NCI-H345 (cell line): ENCODE measurements at regions not wholly inside any gene's neighbourhood (a gene's known extent, or its start where the extent isn't known, plus 50 kb on each side); places are given as distances from the start of the nearest gene placed in this dataset.
A peak's percentile ranks its signal among the peaks of the same experiment; 100 is the strongest.

Experiments used
- DNase-seq: peaks from one replicate; lab custom pipeline; 2025; lab: John Stamatoyannopoulos, UW

DNA sequence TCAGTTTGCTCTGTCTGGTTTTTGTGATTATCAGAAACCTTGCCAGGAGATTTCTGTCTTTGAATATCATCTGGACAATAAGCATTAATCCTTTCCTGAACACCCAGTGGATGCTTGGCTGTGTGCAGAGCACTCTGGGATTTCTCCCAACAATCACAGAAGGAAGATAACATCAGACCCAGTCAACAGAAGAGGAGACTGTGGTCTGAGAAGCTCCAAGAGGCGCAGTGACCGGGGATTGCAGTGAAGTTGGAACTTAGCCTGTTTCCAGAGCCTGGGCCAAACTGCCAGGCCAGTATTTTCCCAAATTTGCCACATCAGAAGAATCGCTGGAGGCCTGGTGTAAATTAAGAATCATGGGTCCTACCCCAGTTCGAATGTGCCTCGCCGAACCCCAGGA, 264.7 kb downstream of the C16orf95 start:
- no peak for DNase-seq

DNA sequence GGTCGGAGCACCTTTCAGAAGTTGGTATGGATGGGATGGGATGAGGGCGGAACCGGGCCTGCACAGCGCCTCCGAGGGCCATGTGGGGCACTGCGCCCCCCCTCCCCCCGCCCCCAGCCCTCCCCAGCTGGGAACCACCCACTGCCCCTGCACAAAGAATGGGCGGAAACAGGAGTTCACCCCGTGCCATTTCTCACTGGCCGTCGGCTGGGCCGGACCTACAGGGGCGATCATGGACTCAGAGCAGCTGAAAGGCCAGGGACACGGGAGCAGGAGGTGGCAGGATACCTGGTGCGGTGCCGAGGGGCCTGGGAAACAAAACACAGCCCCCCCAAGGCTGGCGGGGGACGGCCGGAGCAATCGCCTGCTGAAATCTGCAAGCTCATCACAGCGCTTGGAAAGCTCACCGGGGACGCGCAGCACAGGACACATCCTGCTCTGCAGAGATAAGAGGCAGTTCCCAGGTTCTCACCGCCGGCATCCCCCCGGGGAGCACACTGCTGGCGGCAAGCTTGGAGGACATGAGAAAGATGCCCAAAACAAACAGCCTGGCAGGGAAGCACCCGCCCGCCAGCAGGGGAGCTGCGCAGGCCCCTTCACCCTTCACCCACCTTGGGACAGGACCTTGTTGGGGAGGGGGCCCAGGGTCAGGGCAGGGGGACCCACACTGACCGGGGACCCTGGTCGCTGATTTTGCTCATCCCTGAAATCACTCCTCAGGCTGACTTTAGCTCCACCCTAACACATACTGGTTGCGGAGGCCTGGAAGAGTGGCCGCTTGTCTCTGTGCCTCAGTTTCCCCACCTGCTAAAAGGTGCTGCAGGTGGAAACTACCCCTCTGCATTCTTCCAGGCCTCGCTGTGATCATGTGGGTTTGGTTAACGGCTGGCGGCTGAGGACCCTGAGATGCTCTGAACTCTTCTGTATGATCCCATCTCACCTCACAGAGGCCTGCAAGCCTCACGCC, 263.9 kb downstream of the C16orf95 start:
- DNase-seq, result no peak

DNA sequence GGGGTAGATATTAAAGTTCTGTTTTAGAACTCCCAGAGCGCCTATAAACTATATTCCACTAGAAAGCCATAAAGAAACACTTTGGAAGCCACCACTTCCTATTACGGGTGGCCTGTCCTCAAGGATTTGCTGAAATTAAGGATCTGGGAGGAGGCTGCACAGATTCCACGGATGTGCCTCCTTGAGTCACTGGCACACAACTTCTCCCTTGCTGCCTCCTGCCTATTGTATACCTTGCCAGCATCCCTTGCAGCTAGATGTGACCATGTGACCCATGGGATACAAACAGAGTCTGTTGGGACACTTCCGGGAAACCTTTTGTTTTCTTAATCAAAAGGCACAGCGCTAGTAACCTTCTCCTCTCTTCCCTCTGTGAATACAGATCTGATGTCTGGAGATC, 263.0 kb downstream of the C16orf95 start:
- no peak for DNase-seq

DNA sequence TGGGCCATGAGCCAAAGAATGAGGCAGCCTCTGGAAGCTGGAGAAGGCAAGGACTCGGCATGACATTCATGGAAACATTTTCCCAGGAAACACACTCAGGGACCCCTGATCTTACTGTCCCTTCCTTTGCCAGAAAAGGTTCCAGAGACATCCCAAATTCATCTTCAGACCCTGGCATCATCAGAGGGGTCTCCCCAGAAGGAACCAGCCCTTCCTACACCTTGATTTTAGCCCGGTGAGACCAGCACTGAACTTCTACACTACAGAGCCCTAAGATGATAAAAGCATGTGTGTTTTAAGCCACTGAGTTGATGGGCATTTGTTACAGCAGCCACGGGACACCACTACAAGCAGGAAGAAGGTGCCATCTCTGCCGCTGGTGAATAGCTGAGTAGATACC, 262.3 kb downstream of the C16orf95 start:
- DNase-seq, result no peak

DNA sequence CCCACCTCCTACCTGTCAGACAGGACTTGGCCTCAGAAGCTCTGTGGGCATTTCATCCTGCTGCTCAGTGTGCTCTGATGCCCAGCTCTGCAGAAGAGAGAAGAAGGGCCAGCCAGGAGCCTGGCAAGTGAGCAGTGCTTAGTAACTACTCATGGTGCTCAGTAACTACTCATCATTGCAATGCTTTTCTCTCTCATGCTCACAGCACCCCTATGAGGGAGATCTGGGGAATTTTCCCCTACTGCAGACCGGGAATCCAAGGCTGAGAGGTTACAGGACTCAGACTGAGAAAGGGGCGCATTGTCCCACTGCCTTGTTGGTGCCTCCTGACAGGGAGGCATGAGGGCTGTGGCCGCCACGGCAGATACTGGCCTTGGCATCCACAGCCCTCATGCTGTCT, 261.1 kb downstream of the C16orf95 start:
- no peak for DNase-seq

DNA sequence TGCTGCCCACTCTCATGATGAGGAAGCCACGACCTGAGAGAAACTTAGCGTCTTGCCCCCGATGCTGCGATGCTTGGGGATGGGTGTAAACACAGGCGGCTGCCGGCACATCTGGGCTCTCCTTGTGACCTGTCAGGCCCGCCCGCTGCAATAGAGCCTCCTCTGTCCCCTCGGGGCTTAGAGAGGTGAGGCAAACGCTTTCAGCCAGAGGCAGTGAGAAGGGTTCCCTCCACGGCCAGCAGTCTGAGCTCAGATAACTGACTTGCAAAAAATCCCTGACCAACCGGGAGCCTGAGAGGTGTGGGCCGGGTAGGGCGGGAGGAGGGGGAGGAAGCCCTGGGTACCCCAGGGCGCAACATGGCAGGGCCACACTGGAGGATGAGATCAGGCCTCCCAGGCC, 260.6 kb downstream of the C16orf95 start:
- no peak for DNase-seq

DNA sequence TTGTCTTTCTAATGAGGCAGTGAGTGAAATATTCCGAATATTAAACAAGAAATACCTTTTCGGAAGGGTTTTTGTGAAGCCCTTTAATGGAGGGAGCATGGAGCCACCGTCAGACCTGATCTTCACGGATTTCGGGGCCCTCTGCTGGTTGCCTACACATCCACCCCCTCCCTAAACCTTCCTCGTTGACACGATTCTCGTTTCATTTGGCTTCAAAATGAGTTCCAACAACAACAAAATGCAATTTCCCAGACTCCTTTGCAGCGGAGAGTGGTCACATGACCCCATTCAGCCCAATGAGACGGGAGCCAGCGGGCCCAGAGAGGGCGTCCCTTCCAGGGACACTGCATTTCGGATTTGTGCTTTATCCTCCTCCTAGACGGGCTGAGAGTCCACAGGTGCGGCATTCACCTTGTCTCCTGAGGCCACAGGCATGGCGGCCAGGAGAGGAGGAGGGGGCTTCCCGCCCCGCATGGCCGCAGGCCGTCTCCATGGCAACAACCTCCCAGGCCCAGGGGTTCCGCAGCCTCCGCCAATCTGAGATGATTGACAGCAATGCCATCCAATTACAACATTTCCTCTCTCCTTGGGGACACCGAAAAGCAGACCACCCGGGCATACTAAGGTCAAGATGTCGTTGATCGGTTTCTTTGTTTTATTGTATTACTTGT, 259.8 kb downstream of the C16orf95 start:
- DNase-seq, result no peak

DNA sequence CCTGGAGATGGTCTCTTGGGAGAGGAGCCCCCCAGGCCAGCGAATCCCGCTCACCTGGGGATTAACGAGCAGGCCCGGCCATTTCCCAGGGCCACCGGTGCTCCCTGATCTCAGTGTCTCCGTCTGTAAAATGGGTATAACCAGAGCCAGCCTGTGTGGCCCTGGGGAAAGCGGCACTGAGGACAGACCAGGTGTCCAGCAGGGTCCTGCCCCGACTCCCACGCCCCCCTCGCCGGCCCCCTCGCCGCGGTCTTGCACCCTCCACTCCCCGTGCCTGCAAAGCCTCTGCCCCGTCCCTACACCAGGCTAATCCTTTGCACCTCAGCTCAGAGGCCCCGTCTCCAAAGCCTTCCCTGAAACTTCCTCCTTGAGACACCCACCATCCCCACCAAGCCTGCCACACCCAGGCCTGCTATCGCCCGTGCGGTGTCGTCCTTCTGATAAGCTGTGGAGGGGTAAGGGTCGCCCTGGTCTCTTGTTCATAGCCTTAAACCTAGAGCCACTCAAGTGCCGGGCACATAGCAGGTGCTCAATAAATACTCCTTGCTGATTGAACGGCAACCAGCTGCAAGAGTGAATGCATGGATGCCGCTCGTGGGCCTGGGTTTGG, 259.1 kb downstream of the C16orf95 start:
- no peak for DNase-seq

DNA sequence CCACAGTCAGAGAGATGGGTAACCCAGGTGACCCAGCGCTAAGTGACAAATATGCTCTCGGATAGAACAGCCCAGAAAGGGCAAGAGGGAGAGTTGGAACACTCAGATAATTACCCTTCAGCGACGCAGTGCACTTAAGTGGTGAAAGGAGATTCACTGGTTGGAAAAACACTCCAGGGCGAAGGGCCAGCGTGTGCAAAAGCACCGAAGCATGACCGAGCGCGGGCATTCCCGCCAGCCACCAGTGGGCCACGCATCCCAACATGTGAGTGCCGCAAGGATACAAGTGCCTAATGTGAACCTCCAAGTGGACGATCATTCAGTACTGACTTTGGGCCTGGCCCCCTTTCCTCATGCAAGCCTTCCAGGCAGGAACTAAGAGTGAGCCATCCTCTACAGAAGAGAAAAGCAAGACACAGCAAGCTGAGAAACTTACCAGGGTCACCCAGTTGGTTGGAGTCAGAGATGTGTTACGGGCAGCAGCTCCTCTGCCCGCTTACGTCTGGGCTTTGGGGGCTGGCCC, 258.4 kb downstream of the C16orf95 start:
- DNase-seq, result no peak

DNA sequence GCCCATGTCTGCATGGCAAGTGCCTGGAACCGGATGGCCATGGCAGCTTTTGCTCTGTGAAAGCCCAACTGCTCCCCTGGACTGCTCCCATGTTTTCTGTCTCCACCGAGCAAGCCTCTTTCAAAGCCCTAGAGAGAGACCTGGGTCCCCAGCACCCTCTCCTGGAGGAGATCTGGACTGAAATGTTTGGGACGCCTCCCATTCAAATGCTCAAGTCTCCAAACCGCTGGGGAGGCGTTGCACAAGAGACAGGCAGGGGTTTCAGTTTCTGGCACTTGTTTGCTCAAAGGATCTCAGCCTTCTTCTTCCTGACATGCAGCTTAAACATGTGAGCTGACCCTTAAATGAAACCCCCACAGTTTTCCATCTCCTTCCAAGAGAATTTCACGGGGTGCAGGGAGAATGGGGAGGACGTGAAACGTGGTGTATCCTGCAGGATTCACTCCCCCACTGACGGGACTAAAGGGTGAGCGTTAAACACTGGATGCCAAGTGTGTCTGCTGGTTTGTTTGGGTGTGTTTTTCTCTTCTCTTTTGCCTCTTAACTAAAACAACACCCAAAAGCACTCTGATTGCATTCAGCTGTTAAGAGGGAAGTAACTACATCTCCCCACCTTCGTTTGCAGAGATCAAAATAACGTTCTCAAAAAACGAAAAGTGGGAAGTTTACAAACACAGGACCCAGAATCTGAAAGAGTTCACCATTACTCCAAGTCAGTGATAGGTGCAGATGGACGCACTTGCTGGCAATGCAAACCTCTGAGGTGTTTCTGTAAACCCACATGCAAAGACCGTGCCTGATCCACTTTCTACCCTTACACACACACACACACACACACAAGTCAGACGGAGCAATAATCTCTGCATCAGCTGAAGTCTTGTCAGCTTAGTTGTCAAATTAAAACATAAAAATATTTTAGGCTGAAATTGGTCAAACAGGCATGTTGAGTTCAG, 256.9 kb downstream of the C16orf95 start:
- DNase-seq, result no peak

DNA sequence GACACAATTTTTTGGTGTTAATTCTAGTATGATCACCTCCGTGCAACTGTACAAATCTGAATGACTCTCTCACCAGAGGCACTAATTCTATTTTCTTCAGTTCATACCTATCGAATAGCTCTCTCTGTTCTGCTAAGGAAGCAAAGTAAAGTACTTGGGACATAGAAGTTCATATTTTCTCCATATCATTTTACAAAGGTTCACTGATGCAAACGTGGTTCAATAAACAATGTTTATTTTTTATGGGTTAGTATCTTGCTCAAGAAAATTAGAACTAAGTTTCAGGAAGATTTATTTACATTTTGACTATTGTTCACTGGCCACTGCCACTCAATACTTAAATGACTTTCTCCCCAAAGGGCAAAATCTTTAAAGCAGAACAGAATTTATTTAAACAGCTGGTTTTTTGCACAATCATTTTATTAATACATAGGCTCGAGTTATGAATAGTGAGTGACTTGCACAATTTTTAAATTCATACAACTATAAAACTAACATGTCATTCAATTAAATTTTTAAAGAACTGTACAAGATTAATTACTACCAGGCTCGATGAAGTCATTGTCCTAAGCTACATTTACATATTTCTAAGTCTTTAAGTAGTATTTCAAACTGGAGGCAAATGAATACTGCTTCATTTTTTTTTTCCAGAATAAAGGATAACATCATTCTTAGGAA, 255.8 kb downstream of the C16orf95 start:
- no peak for DNase-seq

DNA sequence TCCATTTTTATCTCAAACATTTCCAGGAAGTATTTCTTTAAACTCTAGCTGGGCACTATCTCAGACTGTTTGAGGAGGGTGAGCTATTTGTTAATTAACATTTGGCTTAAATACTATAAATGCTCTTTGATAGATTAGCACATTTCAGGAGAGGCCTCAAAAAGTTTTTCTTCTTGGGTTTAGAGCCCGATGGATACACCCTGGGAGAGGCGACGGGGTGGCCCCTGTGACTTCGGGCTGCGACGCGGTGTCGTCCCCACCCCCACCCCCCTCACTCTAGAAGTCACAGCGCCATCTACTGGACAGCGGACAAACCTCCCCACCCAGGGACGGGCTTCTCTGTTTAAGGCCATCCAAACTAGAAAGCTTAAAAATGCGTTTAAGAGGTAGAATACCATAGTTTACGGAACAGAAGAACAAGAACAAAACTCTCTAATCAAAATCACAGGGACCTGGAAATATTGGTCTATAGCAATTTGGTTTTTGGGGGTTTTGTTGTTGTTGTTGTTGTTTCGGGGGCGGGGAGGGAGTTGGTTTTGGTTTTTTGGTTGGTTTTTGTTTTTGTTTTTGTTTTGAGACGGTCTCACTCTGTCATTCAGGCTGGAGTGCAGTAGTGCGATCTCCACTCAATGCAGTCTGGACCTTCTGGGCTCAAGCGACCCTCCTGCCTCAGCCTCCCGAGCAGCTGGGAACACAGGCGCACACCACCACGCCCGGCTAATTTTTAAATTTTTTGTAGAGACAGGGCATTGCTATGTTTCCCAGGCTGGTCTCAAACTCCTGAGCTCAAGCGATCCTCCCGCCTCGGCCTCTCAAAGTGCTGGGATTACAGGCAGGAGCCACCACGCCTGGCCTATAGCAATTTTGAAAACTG, 254.4 kb downstream of the C16orf95 start:
- DNase-seq, result peak; percentile 61

DNA sequence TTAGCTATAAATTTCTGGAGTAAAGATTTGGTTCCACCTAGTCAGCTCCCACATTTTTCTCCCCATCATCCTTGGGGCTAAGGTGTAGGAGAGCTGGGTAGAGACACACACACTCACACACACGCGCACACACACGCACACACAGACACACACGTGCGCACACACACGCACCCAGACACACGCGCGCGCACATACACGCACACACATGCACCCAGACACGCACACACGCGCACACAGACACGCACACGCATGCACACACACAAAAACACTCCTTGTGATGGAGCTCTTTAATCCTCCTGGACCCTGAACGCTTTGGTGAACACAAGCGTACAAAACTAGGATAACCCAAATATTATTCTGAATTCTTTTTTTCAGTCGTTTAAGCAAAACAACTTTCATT, 253.6 kb downstream of the C16orf95 start:
- DNase-seq, result no peak

DNA sequence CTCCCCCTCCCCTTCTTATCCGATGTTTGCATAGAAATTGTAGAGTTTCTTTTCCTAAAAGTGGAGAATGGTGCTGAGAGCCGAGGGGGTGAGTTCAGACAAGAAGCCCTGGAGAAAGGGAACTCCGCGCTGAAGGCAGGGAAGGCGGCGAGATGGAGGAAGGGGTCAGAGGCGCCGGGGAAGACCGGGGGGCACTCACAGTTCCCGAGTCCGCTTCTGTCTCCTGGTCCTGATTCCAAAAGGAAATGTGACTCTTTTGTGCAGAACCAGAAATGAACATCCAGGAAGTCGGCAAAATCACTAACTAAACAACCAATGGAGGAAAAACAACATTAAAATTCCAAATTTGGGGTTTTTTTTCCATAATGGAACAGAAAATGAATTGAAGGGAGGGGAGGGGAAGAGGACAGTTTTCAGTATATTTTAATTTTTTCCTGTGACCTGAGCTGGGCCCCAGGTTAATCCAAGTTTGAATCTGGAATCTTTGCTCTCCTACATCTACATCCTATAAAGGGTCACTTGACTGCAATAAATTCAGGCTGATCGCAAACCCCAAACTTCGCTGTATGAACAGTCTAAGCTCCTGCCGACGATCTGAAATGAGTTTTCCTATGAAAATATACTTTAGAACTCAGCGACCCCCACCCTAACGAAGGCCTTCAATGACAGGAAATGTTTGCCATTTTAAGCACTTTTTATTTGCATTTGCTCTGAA, 252.3 kb downstream of the C16orf95 start:
- DNase-seq, result no peak

DNA sequence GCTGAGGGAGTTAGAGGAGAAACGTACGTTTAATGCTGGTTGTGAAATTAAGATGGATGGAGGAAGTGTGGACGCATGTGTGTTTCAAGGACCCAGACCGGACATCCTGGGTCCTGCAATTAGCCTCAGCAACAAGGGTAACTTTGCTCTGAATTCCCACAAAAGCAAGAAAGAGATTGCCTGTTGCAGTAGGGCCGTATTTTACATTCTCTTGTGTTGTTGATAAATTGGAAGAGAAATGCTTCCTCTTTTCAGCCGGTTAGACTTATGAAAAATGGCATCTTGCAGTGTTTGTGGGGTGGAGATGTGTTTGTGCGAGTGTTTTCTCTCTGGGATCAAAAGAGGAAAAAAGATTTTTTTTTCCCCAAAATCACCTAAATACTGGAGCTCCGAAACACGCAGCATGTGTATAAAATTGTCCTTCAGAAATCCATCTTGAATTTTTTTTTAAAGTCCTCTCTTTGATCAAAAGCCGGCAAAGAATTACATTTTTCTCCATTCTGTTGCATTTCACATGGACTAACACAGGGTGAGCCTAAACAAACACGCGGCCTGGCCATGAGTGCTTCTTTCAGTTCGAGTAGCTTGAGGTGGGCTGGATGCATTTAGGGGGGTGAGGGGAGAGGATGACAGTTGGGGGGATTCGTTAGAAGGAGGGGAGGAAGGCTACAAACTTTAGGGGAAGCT, 251.6 kb downstream of the C16orf95 start:
- no peak for DNase-seq

DNA sequence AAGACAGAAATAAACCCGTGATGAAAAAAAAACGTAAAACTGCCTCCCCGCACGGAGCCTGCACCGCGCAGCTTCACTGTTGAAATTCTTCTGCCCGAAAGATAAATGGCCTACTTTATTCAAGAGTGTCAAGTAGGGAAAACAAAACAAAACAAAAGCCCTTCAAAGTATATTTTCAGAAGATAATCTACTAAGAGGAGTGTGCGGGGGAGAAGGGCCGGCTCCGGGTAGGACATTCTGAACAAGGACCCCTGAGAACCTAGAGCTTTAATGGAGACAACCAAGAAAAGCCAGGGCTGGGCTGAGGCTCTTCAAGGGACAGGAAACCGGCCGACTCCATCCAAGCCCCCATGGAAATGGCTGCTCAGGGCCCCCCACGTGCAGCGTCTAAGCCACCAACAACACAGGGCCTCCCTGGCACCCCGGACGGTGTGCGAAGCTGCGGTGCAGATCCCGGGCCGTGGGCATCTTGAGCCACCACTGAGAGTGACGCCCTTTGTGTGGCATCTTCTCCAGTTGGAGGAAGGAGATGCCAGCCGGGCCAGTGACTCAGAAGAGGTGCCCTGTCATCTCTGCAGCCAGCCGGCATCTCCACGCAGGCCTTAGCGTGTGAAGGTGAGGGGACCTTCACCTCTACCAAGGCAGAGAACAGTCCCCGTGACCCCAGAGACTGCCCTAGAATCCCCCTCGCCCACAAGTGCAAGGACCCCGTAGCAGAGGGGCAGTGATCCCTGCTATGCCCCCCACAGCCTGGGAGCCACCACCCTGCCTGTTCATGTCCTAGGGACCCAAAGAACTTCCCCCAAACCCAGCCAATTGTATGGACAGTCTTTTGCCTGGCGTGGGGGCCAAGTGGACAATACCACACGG, 250.8 kb downstream of the C16orf95 start:
- DNase-seq, result no peak

DNA sequence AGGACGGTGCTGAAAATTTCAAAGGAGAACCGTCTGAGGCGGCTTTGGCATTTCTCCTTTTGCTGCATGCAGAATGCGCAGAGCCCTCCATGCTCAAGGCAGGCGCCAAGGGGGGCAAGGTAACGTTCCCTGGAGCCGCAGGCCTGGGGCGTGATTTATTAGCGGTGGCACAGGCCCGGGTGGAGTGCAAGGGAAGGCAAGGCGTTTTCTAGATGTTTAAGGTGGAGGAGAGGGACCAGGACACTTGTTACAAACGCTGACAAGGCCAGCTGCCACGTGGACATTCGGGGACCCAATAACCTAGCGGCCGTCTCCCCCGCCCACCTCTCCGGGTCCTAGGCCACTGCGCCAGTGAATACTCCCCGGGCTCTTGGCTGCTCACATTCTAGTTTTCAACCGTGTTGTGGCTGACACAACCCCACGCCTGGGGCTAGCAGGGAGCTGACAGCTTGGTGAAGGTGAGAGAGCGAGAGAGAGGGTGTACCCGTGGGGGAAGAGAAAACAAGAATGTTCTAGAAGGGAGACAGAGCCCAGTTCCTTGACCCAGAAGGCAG, 250.1 kb downstream of the C16orf95 start:
- DNase-seq, result no peak
